GM18511 (cell line): ENCODE measurements at regions not wholly inside any gene's neighbourhood (a gene's known extent, or its start where the extent isn't known, plus 50 kb on each side); places are given as distances from the start of the nearest gene placed in this dataset.

Source experiments
- ATAC-seq: cut with Tn5 transposase; IDR thresholded peaks from one replicate; pipeline ENCODE4 v1.9.1; 2021; ENCODE audit warnings: mild to moderate bottlenecking, moderate library complexity; ENCODE audit not compliant: unreplicated experiment

DNA sequence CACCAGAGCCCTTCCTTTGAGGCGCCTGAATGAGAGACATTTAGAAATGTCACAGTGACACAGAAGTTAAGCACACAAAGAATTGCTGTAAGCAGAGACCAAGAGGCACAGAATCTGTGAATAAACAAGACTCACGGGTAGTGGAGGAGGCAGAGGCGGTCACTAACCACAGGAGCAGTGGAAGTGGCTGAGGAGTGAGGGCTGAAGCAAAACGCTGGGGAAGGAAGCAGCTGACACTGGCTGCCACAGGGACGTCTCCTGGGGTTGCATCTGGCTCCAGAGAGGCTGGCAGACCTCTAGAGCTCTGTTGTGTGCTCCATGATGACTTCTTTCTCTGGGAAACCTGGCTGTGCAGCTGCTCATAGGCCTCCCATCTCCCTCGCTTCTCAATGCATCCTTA lies 65.0 kb upstream of the SLC2A12 start:
- ATAC-seq = no peak

- ATAC-seq = no peak
Observed at GRCh38 chr6:134115715-134116074, 63.3 kb upstream of the SLC2A12 start.

GRCh38 chr6:134114918-134115714 lies 62.7 kb upstream of the SLC2A12 start:
- no peak for ATAC-seq

- ATAC-seq = no peak
Observed at GRCh38 chr6:134114489-134114888, 62.1 kb upstream of the SLC2A12 start.

DNA sequence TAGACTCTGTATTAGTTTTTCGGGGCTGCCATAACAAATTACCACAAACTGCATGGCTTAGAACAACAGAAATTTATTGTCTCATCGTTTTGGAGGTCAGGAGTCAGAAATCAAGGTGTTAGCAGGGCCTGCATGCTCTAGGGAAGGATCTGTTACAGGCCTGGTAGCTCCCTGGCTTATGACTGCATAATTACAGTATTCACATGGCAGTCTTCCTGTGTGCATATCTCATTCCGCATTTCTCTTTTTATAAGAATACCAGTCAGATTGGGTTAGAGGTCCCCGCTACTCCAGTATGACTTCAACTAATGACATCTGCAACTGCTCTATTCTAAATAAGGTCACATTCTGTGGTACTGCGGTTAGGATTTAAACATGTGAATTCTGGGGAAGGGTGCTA lies 59.3 kb upstream of the SLC2A12 start:
- ATAC-seq = no peak

- ATAC-seq = peak; percentile 72
Observed at GRCh38 chr6:134111062-134111677, 58.7 kb upstream of the SLC2A12 start.

GRCh38 chr6:134106702-134107101 lies 54.3 kb upstream of the SLC2A12 start:
- ATAC-seq = no peak

GRCh38 chr6:134105940-134106339 lies 53.5 kb upstream of the SLC2A12 start:
- ATAC-seq = no peak

GRCh38 chr6:134103006-134103405 lies 50.6 kb upstream of the SLC2A12 start:
- no peak for ATAC-seq
